HK-2 (cell line): ENCODE measurements at regions not wholly inside any gene's neighbourhood (a gene's known extent, or its start where the extent isn't known, plus 50 kb on each side); places are given as distances from the start of the nearest gene placed in this dataset.

Experiments
- DNase-seq: peaks from one replicate; pipeline ENCODE4 v3.0.0-alpha.2; 2018; ENCODE audit not compliant: unreplicated experiment

DNA sequence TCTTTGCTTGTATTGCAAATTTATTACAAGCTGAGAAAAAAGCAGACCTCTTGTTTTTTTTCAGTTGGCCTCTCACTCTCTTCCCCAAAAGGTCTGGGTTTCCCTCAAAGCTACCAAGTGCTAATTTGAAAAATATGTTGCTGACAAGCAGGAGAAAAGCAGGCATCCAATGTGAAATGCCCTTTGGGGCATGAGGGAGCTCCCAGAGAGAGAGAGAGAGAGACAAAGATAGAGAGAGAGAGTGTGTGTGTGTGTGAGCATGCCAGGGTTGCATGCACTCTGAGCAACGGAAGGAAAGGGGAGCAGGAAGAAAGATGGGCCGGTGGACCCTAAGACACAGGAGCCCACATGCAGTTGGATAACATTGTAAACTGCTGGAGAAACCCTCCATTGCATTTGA, 358.4 kb downstream of the TMEM38B start:
- no peak for DNase-seq

DNA sequence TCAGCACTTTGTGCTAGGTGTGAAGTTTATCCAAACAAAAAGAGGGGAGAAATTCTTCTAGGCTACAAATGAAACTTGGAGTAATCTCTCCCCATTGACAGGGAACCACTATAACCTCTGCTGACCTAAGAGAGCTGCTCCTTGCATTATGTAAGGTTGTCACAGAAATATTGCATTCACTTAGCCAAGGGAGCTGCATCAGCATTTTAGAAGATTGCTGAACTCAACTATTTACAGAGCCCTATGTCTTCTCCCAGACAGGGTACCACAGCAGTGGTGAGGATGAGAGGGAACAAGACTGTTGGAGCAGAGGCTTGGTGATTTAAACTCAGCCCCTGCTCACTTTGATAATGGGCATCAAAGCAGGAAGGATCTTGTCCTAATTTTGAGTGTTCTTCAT, 362.0 kb downstream of the TMEM38B start:
- DNase-seq: no peak

DNA sequence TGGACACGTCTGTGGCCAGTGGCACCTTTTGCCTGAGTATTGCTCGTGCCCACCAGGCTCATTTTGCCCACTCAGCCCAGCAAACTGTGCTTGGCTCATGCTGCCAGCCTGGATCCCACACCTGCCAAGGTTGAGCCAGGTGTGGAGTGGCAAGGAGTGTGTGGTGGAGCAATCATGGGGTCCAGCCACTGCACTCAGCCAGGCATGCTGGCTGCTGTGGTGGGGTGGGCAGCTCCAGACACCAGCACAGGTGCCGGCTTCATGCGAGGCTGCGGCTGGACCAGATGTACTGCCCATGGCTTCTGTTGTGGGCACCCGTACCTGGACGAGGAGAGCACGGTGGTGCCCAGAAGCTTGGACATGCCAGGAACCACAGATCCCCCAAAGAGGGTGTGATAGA, 364.1 kb downstream of the TMEM38B start:
- DNase-seq: no peak

DNA sequence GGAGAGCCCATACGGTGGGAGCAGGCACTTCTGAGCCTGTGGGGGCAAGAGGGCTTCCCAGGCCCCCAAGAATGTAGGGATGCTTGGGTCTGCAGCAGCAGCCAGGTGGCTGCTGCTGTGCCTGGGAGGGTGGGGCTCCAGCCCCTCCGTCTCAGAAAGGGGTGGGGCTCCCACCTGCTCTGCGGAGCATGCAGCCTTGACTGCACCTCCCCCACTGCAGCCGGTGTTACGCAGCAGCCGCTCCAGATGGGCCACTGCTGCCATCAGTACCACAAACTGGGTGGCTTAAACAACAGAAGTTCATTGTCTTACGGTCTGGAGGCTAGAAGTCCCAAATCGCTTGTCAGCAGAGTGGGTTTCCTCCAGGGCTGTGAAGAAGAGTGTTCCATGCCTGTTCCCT, 365.5 kb downstream of the TMEM38B start:
- no peak for DNase-seq

DNA sequence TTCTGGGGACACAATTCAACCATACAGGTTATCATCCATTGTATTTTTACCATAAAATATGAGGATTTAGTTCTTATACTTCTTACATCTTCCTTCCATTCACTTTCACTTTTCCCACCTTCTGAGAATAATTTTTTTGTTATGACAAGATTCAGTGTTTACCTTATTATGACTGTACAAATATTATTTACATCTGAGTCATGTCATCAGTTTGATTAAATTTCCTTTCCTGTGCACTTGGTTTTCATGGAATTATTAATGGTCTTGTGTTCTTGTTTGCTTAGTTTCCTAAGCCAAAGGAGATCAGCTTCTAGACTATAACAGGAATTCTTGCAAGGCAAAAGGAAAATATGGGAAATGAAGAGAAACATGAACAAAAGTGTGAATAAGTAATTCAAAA, 366.5 kb downstream of the TMEM38B start:
- no peak for DNase-seq

DNA sequence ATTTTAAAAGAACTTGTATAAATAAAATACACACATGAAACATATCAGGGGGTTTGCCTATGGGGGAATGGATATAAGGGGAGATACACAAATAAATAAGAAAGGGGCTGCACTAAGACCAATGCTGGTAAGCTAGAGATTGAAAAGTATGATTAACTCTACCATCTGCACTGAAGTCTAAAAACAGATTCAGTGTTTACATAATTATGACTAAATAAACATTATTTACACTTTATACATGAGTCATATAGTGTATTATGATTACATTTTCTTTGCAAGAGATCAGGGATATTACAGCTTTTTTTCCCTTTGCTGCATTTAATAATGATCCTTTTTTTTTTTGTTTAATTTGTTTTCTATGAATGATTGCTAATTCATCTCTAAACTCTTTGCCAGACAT, 367.9 kb downstream of the TMEM38B start:
- no peak for DNase-seq

DNA sequence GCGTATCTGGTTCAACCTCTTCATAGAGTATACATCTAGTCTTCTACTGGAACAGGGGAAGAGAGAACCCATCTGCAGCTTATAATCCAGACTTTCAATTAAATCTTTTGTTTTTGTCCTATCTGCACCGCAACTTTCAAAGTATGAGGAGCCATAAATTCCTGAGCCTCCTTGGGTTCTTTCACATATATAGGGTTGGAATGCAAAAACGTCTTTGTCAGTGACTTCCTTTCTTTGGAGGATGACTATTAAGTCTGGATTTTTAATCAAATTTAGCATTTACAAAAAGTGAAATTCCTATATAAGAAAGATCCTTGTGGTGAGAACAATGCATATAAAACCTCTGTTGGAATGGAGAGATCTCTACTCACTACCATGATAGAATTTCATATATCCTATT, 370.8 kb downstream of the TMEM38B start:
- DNase-seq: no peak

DNA sequence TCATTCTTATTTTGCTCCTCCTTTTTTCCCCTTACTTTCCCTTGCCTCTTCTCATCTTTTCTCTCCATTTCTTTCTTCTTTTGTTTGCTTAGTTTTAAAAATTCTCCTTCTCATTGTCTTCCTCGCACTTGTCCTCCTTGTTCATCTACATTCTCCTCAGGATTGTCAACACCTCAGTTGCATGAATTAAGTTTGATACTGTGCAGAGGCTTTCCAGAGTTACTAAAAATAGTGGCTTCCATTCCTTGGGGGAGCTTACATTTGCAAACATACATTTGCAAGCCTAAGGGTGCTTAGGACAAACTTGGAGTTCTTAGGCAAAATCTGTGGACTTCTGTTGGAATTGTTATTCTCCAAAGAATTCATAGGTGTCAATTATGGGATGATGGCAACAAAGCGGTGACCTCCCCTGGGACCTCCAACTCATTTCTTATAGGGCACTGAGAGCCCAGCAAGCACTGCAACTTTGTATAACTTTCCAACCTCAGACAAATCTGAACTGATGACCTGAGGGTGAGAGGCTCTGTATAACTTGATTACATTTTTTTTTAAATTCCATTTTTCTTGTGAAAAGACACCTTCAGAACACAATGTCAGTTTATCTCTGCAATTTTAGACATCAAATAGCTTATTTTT, 371.4 kb downstream of the TMEM38B start:
- no peak for DNase-seq

DNA sequence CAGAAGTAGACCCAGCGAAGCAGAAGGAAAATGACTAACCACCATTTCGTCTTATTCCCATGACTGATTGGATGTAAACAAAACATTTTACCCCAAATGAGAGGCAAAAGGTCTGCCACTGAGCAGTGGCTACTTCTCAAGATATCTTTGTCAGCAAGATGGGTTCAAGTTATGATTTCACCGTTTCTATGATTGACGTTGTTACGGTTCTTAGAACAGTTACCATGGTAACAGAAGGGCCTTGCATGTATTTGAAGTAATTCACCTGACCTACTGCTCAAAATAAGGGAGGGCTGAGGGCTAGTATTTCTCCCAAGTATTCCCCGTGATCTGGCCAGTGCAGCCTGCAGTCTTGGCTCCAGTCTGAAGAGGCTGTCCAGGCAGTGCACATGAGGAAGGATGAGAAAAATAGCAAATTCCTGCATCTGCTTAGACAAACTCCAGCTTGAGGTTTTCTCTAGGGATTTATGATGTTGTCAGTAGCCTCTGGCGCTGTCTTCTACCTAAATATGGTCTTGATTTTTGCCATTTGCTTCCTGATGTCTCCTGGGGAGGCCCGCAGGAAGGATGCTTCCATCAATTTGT, 372.7 kb downstream of the TMEM38B start:
- no peak for DNase-seq

DNA sequence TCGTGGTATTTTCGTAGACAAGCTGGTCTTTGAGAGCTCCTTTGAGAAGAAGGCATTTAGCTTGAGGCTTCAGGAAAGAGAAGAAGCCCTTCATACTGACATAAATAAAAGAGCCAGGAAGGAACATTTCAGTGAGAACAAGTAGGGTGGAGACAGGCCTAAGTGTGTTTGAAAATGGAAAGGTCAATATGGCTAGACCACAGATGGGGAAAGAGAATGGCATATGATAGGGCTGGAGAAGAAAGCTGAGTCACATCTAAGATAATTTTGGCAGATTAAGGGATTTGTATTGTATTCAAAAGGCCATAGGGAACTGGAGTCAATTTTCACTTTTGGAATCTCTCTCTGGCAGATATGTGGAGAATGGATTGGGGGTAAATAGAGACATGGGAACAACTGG, 374.9 kb downstream of the TMEM38B start:
- DNase-seq: no peak

DNA sequence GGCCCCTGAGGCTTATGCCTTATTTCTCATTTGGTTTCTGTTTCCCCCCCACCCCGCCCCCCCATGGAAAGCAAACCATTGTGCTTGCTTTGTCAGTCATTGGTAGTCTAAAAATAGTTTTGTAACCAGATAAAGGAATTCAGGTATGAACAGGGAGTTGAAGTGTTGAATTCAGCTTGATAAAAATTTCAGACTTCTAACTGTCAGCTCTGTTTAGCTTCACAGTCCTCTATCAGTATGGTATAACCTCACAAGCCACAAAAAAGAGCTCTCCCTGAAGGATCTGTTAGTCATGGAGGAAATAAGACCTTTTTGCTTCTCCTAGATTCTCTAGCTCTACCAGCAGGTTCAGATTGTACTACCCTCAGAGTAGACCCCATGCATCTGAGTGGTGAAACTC, 378.1 kb downstream of the TMEM38B start:
- no peak for DNase-seq

DNA sequence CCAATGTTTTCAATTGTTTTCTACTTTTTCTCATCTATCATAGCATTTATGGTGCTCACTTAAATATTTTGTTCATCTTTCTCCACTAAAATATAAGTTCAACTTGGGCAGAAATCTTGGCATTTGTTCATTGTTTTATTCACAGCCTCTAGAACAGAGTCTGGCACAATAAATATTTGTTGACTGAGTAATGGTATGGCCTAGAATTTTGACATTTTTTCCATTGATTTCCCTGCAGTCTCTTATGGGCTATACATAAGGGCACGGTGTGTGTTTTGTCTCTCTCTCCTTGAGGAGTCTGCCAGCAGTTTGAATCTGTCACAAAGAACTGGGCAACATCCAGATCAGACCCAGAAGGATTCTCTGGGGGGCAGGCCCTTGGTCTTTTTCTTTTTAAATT, 379.7 kb downstream of the TMEM38B start:
- DNase-seq: no peak

DNA sequence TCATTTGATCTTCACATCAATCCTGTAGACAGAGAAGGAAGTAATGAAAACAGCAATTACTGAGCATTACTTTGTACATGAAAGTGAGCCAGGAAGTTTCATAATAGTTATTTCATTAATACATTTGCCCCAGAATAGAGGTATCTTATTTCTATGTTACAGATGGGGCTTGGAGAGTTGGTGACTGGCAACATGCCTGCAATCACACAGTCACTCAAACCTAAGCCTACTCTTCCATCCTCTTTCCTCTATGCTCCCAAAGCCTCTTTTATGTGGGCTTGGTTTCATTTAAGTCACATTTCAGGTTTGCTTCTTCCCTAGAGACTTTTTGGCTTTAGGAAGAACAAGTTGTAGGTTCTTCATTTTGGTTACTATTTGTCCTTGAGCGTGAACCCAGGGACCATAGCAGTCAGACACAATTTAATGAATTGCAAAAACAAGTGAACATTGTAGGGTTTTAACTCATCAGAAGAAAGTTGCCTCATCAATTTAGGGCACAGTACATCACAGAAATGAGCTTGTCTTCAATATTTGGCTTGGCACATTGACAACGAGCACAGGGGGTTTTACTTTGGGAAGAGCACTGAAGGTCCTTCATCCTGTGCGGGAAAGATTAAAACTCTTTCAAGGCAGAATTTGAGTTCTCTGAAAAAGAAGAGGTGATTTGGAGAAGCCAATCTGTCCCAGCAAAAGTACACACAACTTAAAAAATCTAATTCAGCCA, 381.1 kb downstream of the TMEM38B start:
- DNase-seq: no peak

DNA sequence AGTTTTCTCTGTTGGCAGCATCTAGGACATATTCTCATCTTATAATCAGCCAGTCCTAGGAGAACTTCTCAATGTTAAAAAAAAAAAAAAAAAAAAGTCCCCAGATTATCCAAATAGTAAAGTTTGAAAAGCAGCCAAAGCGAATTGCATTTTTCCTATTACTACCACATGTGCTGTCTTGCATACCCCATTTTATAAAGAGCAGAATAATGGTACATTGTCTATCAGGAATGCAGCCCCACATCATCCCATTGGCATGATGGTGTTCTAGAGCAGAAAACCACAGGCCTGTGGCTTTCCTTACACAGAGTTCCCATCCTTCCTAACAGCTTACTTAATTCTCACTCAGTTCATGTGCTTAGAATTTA, 381.6 kb downstream of the TMEM38B start:
- peak; percentile 7 for DNase-seq

DNA sequence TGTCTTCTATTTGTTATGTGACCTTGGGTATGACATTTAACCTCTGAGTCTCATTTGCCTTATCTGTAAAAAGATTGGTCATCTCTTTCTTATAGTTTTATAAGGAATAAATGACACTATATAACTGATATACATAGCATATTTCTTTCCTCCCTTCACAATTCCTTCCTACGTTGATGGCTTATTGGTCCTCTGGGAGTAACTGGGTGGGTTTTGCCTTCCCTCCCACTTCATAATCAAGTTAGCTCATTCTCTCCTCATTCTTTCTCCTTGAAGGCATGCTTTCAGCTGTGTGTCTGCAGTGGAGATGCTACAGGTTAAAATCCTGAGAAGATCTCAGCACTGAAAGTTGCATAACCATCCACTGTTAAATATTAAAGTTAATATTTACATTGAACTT, 382.4 kb downstream of the TMEM38B start:
- no peak for DNase-seq

DNA sequence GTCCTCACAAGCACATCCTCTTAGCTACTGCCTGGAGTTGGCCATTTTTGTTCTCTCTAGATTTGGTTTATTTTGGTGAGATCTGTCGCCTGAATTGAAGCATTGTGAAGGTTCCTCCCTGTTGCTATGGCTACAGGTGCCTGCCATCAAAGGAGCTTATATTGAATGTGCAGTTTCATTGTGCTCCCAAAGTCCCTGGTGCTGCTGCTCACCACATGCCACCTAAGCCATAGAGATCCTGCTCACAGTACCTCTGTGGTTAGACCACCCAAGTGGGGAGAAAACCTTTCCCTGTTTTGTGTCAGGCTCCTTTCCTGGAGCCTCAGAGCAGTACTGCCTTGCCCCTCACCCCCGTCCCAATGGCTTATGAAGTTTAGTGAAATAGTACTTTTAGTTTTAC, 383.4 kb downstream of the TMEM38B start:
- DNase-seq: no peak

DNA sequence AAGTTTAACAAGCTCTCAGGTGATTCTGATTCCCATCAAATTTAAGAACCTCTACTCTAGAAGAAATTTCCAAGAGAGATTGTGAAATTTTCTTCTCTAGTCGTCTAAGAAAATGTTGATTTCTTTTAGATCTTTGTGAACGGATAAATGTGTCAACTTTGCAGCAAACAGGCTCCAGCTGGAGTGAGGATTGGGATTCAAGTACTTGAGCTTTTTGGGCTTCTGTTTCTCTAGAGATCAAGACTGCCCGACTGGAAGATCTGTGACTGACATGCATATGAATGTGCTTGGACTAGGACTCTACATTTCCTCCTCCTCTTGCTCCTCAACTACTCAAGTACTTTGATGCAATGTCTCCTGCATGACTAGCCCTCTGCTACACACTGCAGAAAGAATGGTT, 388.3 kb downstream of the TMEM38B start:
- DNase-seq: no peak

DNA sequence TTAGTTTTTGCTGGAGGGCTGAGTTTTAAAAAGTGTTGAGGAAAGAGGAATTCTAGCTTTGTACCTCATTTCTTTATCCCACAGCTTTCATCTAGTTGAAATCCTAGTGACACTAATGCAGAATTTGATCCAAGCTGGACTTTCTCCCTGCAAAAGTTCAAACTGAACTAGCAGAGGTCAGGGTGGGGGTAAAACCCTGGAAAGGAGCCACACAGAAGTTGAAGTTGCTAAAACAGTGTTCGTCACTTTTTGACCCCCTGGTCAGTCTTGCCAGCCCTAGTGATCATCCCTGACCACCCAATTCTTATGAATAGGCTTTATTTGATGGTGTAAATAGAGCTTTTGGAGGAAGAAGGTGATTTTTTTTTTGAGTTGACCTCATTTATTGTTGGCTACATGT, 390.4 kb downstream of the TMEM38B start:
- no peak for DNase-seq

DNA sequence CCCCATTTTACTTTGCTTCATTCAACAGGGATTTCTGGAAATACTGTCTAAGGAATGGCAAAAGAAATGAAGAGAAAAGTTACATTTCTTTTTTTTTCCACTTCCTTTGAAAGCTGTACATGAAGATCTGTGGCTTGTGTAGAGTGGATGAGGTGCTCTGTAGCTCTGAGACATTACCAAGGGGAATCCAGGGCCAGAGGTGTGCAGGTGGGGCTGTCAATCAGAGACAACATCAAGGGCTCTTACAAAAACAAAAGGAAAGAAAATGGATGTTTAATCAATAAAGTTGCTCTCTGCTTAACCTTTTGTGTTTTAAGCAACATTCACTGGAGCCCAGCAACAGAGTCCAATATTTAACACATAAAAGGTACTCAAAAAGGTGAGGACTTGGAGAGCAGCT, 391.1 kb downstream of the TMEM38B start:
- no peak for DNase-seq

DNA sequence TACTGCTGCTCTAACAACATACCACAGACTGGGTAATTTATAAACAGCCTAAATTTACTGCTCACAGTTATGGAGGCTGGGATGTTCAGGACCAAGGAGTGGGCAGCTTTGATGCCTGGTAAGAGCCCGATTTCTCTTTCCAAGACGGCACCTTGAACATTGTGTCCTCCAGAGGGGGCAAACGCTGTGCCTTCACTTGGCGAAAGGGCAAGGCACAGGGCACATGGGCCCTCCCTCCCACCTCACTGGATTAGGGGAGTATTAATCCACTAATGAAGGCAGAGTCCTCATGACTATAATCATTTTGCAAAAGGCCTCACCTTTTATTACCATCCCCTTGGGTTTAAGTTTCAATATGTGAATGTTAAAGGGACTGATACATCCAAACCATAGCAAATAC, 397.7 kb downstream of the TMEM38B start:
- no peak for DNase-seq

DNA sequence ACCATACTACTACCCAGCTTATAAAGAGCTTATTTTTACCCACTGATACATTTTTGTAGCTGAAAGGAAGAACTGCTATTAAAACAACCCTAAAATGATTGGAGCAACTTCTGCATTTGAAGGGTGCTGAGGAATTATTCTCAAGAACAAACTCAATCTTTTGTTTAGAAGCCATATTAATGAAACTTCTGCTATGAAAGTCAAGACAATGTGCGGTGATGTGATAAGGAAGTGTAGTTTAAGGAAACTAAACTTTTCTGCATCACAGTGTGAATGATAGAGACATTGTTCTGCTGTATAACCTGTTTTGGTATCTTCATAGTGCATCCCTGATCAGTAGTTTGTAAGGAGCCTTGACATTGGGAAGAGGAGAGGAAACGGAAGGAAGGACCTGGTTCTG, 408.5 kb downstream of the TMEM38B start:
- DNase-seq: no peak

DNA sequence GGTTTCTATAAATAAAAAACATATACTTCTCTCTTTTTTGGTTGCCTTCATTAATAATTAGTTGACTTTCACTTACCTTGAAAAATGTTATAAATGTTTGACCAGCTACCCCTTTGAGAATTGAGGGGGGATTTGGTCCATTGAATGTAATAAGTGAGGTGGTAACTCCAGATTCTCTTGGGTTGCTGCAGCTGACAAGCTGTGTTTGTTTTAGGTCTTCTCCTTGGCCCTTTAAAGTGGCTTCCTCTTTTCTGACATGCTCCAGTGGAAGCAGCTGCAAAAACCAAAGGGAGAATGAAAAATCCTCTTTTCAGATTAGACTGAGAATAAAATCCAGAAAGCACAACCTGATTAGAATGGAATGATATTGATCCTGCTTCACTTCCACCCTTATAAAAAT, 410.5 kb downstream of the TMEM38B start:
- no peak for DNase-seq

DNA sequence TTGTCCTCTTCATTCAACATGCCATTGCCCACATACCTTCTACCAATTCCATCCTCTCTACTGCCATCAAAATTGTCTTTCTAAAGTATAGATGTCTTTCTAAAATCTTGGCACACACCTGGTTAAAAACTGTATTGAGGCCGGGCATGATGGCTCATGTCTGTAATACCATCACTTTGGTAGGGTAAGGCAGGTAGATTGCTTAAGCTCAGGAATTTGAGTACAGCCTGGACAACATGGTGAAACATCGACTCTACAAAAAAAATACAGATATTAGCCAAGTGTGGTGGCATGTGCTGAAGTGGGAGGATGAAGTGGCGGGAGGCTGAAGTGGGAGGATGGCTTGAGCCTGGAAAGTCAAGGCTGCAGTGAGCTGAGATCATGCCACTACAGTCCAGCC, 412.1 kb downstream of the TMEM38B start:
- no peak for DNase-seq

DNA sequence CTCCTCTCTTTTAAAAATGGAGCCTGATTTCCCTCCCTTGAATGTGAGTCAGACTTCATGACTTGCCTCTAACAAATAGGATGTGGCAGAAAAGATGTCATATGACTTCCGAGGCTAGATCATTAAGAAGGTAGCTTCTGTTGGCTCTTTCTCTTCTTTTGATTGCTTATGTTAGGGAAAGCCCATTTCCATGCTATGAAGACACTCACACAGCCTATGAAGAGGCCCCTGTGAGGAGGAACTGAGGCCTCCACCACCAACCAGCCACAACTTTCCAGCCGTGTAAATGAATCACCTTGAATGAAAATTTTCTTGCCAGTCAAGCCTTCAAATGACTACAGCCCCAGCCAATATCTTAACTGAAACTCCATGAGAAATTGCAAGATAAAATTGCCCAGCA, 413.4 kb downstream of the TMEM38B start:
- no peak for DNase-seq
